ENCODE measurements at regions not wholly inside any gene's neighbourhood (a gene's known extent, or its start where the extent isn't known, plus 50 kb on each side); places are given as distances from the start of the nearest gene placed in this dataset.

DNA sequence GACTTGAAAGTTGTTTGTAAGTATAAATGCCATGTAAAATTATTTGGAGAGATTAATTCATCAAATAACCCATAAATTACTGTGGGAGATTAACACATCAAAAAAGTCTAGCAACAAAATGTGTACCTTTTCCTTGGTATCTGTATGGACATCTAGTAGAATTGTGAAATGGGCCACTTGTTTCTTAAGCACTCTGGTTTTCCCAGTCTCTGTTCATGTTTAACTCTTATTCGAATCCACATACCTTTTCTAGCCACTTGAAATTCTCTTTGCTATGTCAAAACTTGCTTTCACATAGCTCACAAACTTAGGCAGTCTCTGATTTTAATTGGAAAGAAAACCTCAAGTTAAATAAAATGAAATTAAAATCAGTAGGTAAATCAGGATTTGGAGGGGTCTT, 470.6 kb downstream of the LMO7 start:
- no peaks in the 10 kb centered on the region for H3K36me3 ChIP-seq (ENCODE audit: control insufficient read depth in 2 of 2, extremely low read depth in 1 of 2, insufficient read depth in 2 of 2, low read length in 2 of 2)
- no peaks in the 10 kb centered on the region for H3K9me3 ChIP-seq (ENCODE audit: control insufficient read depth, low read depth, low read length)
- TF ChIP-seq, protein P1, sequence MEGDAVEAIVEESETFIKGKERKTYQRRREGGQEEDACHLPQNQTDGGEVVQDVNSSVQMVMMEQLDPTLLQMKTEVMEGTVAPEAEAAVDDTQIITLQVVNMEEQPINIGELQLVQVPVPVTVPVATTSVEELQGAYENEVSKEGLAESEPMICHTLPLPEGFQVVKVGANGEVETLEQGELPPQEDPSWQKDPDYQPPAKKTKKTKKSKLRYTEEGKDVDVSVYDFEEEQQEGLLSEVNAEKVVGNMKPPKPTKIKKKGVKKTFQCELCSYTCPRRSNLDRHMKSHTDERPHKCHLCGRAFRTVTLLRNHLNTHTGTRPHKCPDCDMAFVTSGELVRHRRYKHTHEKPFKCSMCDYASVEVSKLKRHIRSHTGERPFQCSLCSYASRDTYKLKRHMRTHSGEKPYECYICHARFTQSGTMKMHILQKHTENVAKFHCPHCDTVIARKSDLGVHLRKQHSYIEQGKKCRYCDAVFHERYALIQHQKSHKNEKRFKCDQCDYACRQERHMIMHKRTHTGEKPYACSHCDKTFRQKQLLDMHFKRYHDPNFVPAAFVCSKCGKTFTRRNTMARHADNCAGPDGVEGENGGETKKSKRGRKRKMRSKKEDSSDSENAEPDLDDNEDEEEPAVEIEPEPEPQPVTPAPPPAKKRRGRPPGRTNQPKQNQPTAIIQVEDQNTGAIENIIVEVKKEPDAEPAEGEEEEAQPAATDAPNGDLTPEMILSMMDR (optimal IDR thresholded peaks at IDR 0.05 in 1 of 3, IDR thresholded peaks at IDR 0.05 in 1 of 3, conservative IDR thresholded peaks at IDR 0.05 in 1 of 3; ENCODE audit: extremely low read depth in 1 of 3, insufficient read depth in 2 of 3, low read length in 3 of 3) = no peak
- TF ChIP-seq EZH2 (IDR thresholded peaks at IDR 0.05; ENCODE audit: low read length) = no peak
- H3K9me1 ChIP-seq (ENCODE audit: control insufficient read depth, extremely low read depth, insufficient read depth, low read length) = no peaks in the 10 kb centered on the region
- no peaks in the 10 kb centered on the region for H3K79me2 ChIP-seq (ENCODE audit: control insufficient read depth, insufficient read depth, low read length)
- H4K20me1 ChIP-seq (ENCODE audit: control insufficient read depth, extremely low read depth, insufficient read depth, low read length) = no peaks in the 10 kb centered on the region
- FAIRE-seq = no peak
- DNase-seq (ENCODE audit: low read depth, low spot score) = no peak
- no peaks in the 10 kb centered on the region for H3K27me3 ChIP-seq (ENCODE audit: control insufficient read depth, extremely low read depth, insufficient read depth, low read length)
- no peak overlapping the region for H3K4me3 ChIP-seq (ENCODE audit: control insufficient read depth in 2 of 3, extremely low read depth in 1 of 3, insufficient read depth in 2 of 3, low read depth in 1 of 3, low read length in 3 of 3)
- no peak overlapping the region for H2AFZ ChIP-seq (ENCODE audit: control insufficient read depth, low read length)
- dilution Hi-C loops (cut with MboI; ENCODE audit: extremely low pct_ligation_motif_present, low sequenced_read_pairs) = no loop called here
- no peaks in the 10 kb centered on the region for H3K4me1 ChIP-seq (ENCODE audit: control insufficient read depth, extremely low read depth, insufficient read depth, low read length)
- H3K27ac ChIP-seq (ENCODE audit: control insufficient read depth, insufficient read depth, low read length) = no peak overlapping the region
- no peak overlapping the region for H3K4me2 ChIP-seq (ENCODE audit: control insufficient read depth, extremely low read depth, insufficient read depth, low read depth, low read length)
- H3K9ac ChIP-seq (ENCODE audit: control insufficient read depth, extremely low read depth, insufficient read depth, low read length) = no peak overlapping the region

- FAIRE-seq (no peak), DNase-seq (ENCODE audit: low read depth, low spot score) (no peak)
- TF ChIP-seq EZH2 (IDR thresholded peaks at IDR 0.05; ENCODE audit: low read length) = no peak
- TF ChIP-seq, protein P1 (optimal IDR thresholded peaks at IDR 0.05 in 1 of 3, IDR thresholded peaks at IDR 0.05 in 1 of 3, conservative IDR thresholded peaks at IDR 0.05 in 1 of 3; ENCODE audit: extremely low read depth in 1 of 3, insufficient read depth in 2 of 3, low read length in 3 of 3) = no peak
- Histone ChIP-seq H2AFZ (ENCODE audit: control insufficient read depth, low read length) (no peak overlapping the region), H3K27me3 (ENCODE audit: control insufficient read depth, extremely low read depth, insufficient read depth, low read length) (no peaks in the 10 kb centered on the region), H3K9ac (ENCODE audit: control insufficient read depth, extremely low read depth, insufficient read depth, low read length) (no peak overlapping the region), H3K9me3 (ENCODE audit: control insufficient read depth, low read depth, low read length) (no peaks in the 10 kb centered on the region), H3K36me3 (ENCODE audit: control insufficient read depth in 2 of 2, extremely low read depth in 1 of 2, insufficient read depth in 2 of 2, low read length in 2 of 2) (no peaks in the 10 kb centered on the region), H4K20me1 (ENCODE audit: control insufficient read depth, extremely low read depth, insufficient read depth, low read length) (no peaks in the 10 kb centered on the region), H3K4me1 (ENCODE audit: control insufficient read depth, extremely low read depth, insufficient read depth, low read length) (no peaks in the 10 kb centered on the region), H3K27ac (ENCODE audit: control insufficient read depth, insufficient read depth, low read length) (no peak overlapping the region), H3K4me3 (ENCODE audit: control insufficient read depth in 2 of 3, extremely low read depth in 1 of 3, insufficient read depth in 2 of 3, low read depth in 1 of 3, low read length in 3 of 3) (no peak overlapping the region), H3K79me2 (ENCODE audit: control insufficient read depth, insufficient read depth, low read length) (no peaks in the 10 kb centered on the region), H3K9me1 (ENCODE audit: control insufficient read depth, extremely low read depth, insufficient read depth, low read length) (no peaks in the 10 kb centered on the region), H3K4me2 (ENCODE audit: control insufficient read depth, extremely low read depth, insufficient read depth, low read depth, low read length) (no peak overlapping the region)
- dilution Hi-C loops (cut with MboI; ENCODE audit: extremely low pct_ligation_motif_present, low sequenced_read_pairs) = no loop called here
These were observed 458.5 kb downstream of the LMO7 start for GRCh38 chr13:76094645-76095044.
